Endothelial cell of umbilical vein (primary cell): ENCODE measurements at regions not wholly inside any gene's neighbourhood (a gene's known extent, or its start where the extent isn't known, plus 50 kb on each side); places are given as distances from the start of the nearest gene placed in this dataset.

Experiments used
- BruUV-seq: library from RNA; stranded (reverse); fragments of 400-500 nt; replicated peaks from 2 replicates; lab custom pipeline; 2021; lab: Mats Ljungman, UMichigan
- CTCF ChIA-PET: fragments of 300-600, 350-600 bp; sonication (Branson Sonifier 250); formaldehyde crosslinking; loops from one replicate; lab custom pipeline; 2021; ENCODE audit warnings: antibody characterized with exemption, inconsistent platforms; lab: Charles Lee
- POLR2A ChIA-PET: fragments of 300-600, 350-600 bp; sonication (Branson Sonifier 250); formaldehyde crosslinking; loops from one replicate; lab custom pipeline; 2021; ENCODE audit warnings: antibody characterized with exemption, inconsistent platforms; lab: Charles Lee
- DNase-seq: peaks from one replicate; pipeline ENCODE4 v3.0.0-alpha.2; 2011; ENCODE audit warnings: low read depth, low spot score
- FAIRE-seq: peaks from 2 replicates; lab custom pipeline; 2011; peaks lifted over from hg19 to GRCh38; lab: Jason Lieb, UNC
- H2AFZ ChIP-seq: 2 replicates; pipeline ENCODE4 v1.6.0; 2012; ENCODE audit warnings: low read depth, low read length, control low read depth, inconsistent platforms
- H3K27ac ChIP-seq: 2 replicates; pipeline ENCODE4 v1.5.1; 2011; ENCODE audit warnings: low read depth, mild to moderate bottlenecking, control low read depth, low read length, moderate library complexity; ENCODE audit not compliant: insufficient read depth
- H3K27me3 ChIP-seq, 2 experiments: 2 replicates each; pipeline versions ENCODE4 v1.6.0 to v1.6.1; 2011; ENCODE audit warnings: low read length in 2 of 2, mixed read lengths in 1 of 2; ENCODE audit not compliant: control insufficient read depth in 2 of 2, insufficient read depth in 2 of 2
- H3K36me3 ChIP-seq, 2 experiments: 2 replicates in 1 of 2; 3 replicates in 1 of 2; pipeline ENCODE4 v1.5.1; 2011; ENCODE audit warnings: low read length in 2 of 2, mild to moderate bottlenecking in 1 of 2, moderate library complexity in 1 of 2; ENCODE audit not compliant: control insufficient read depth in 2 of 2, insufficient read depth in 2 of 2; ENCODE audit errors: extremely low read depth in 1 of 2
- H3K4me1 ChIP-seq: 3 replicates; pipeline ENCODE4 v1.5.1; 2011; ENCODE audit warnings: mild to moderate bottlenecking, low read length; ENCODE audit not compliant: control insufficient read depth, insufficient read depth; ENCODE audit errors: extremely low read depth
- H3K4me2 ChIP-seq: 2 replicates; pipeline ENCODE4 v1.6.1; 2011; ENCODE audit warnings: low read length, control low read depth, mixed read lengths; ENCODE audit not compliant: insufficient read depth
- H3K4me3 ChIP-seq, 3 experiments: fragments of 200-600 bp in 1 of 3; sonication (generic), shearing (Covaris generic) in 1 of 3; replicated peaks in 1 of 3; 2 replicates each; pipeline ENCODE4 v1.5.1; 2011 to 2016; ENCODE audit warnings: control low read depth in 3 of 3, low read length in 3 of 3, mild to moderate bottlenecking in 2 of 3, inconsistent platforms in 1 of 3, low read depth in 1 of 3, moderate library complexity in 1 of 3; ENCODE audit not compliant: insufficient read depth in 1 of 3
- H3K79me2 ChIP-seq: 2 replicates; pipeline ENCODE4 v1.6.0; 2012; ENCODE audit warnings: low read length, inconsistent platforms; ENCODE audit not compliant: control insufficient read depth, insufficient read depth
- H3K9ac ChIP-seq: replicated peaks from 2 replicates; pipeline ENCODE3; 2011; ENCODE audit warnings: low read length, control low read depth; ENCODE audit not compliant: insufficient read depth; ENCODE audit errors: extremely low read depth
- H3K9me1 ChIP-seq: replicated peaks from 3 replicates; pipeline ENCODE4 v1.6.0; 2011; ENCODE audit warnings: mild to moderate bottlenecking, low read length; ENCODE audit not compliant: control insufficient read depth, insufficient read depth; ENCODE audit errors: extremely low read depth
- H3K9me3 ChIP-seq: replicated peaks from 2 replicates; pipeline ENCODE4 v1.5.1; 2012; ENCODE audit warnings: low read length, inconsistent platforms; ENCODE audit not compliant: control insufficient read depth, insufficient read depth
- H4K20me1 ChIP-seq: replicated peaks from 2 replicates; pipeline ENCODE3; 2011; ENCODE audit warnings: mild to moderate bottlenecking, low read length; ENCODE audit not compliant: control insufficient read depth, insufficient read depth; ENCODE audit errors: extremely low read depth
- EZH2 ChIP-seq: IDR thresholded peaks from 2 replicates; pipeline ENCODE4 v1.6.1; 2012; ENCODE audit warnings: borderline replicate concordance, low read depth, mild to moderate bottlenecking, moderate library complexity, low read length, inconsistent platforms; ENCODE audit not compliant: severe bottlenecking
- FOS ChIP-seq: IDR thresholded peaks from 2 replicates; pipeline ENCODE4 v1.6.1; 2011; ENCODE audit warnings: mild to moderate bottlenecking, low read length, moderate library complexity, borderline replicate concordance; ENCODE audit not compliant: insufficient read depth
- GATA2 ChIP-seq: IDR thresholded peaks from 2 replicates; pipeline ENCODE4 v1.7.0; 2011; ENCODE audit warnings: low read depth, mild to moderate bottlenecking, moderate library complexity, mixed read lengths, low read length; ENCODE audit not compliant: insufficient read length, insufficient read depth
- JUN ChIP-seq: IDR thresholded peaks from 2 replicates; pipeline ENCODE4 v1.6.1; 2011; ENCODE audit warnings: borderline replicate concordance, low read depth; ENCODE audit not compliant: insufficient read length, insufficient read depth
- MYC ChIP-seq: IDR thresholded peaks from one replicate; pipeline ENCODE4 v1.6.1; 2011; ENCODE audit warnings: mild to moderate bottlenecking, low read depth, low read length
- POLR2A ChIP-seq: IDR thresholded peaks from 2 replicates; pipeline ENCODE4 v1.6.1; 2012; ENCODE audit warnings: low read depth, mild to moderate bottlenecking, control low read depth, low read length
- POLR2AphosphoS5 ChIP-seq: IDR thresholded peaks from 2 replicates; pipeline ENCODE4 v1.6.1; 2012; ENCODE audit warnings: low read depth, mild to moderate bottlenecking, control low read depth, low read length, moderate library complexity; ENCODE audit not compliant: insufficient read depth
- dilution Hi-C: fragments of 300-500 bp; cut with MboI; formaldehyde crosslinking; loops from one replicate; pipeline ENCODE4 v1.15.0; 2019; ENCODE audit warnings: low sequenced_read_pairs; ENCODE audit not compliant: extremely low pct_ligation_motif_present
- intact Hi-C: fragments of 100-400 bp; cut with micrococcal nuclease; formaldehyde crosslinking; loops from one replicate; pipeline ENCODE4 v1.10.0; 2022
- TF ChIP-seq, protein P1 (sequence below): IDR thresholded peaks from 2 replicates; pipeline ENCODE4 v1.6.1; 2011; ENCODE audit not compliant: insufficient read depth, insufficient read length
- TF ChIP-seq, protein P2 (sequence below), 2 donors: IDR thresholded peaks; 1 replicate in 1 of 2; 2 replicates in 1 of 2; pipeline ENCODE4 v1.5.1; 2011; ENCODE audit warnings: low read length in 2 of 2, mild to moderate bottlenecking in 2 of 2, moderate library complexity in 2 of 2, control low read depth in 1 of 2, inconsistent platforms in 1 of 2, low read depth in 1 of 2; ENCODE audit not compliant: insufficient read depth in 1 of 2; ENCODE audit errors: extremely low read depth in 1 of 2

DNA sequence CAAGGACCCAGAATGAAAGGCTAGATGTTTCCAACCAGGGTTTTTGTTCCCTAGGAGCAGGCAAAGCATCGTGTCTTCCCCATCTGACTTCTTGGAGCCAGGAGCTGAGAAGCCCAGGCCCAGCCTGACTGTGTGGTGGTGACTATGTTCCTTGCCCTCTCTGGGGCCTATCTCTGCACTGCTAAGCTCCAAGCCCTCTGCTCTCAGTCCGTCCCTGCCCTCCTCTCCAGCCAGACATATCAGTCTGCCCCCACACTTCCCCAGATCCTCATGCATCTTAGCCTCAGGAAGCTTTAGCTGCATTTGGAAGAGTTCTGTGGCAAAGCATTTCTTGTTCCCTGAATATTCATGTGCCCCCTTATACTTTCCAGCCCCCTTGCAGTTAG lies 196.6 kb downstream of the CYP26B1 start:
- TF ChIP-seq, protein P1, sequence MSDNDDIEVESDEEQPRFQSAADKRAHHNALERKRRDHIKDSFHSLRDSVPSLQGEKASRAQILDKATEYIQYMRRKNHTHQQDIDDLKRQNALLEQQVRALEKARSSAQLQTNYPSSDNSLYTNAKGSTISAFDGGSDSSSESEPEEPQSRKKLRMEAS, result no peak
- TF ChIP-seq JUN (no peak), FOS (no peak), POLR2AphosphoS5 (no peak), POLR2A (no peak), GATA2 (no peak), MYC (no peak), EZH2 (no peak)
- TF ChIP-seq, protein P2, sequence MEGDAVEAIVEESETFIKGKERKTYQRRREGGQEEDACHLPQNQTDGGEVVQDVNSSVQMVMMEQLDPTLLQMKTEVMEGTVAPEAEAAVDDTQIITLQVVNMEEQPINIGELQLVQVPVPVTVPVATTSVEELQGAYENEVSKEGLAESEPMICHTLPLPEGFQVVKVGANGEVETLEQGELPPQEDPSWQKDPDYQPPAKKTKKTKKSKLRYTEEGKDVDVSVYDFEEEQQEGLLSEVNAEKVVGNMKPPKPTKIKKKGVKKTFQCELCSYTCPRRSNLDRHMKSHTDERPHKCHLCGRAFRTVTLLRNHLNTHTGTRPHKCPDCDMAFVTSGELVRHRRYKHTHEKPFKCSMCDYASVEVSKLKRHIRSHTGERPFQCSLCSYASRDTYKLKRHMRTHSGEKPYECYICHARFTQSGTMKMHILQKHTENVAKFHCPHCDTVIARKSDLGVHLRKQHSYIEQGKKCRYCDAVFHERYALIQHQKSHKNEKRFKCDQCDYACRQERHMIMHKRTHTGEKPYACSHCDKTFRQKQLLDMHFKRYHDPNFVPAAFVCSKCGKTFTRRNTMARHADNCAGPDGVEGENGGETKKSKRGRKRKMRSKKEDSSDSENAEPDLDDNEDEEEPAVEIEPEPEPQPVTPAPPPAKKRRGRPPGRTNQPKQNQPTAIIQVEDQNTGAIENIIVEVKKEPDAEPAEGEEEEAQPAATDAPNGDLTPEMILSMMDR (IDR thresholded peaks at IDR 0.05; ENCODE audit: extremely low read depth in 1 of 2, insufficient read depth in 1 of 2, low read depth in 1 of 2, low read length in 2 of 2), result no peak
- Histone ChIP-seq H2AFZ (no peak overlapping the region), H3K9me1 (no peaks in the 10 kb centered on the region), H3K4me1 (no peaks in the 10 kb centered on the region), H3K9ac (no peak overlapping the region), H3K36me3 (no peaks in the 10 kb centered on the region), H3K27me3 (no peaks in the 10 kb centered on the region), H3K9me3 (no peaks in the 10 kb centered on the region), H4K20me1 (no peaks in the 10 kb centered on the region), H3K79me2 (no peaks in the 10 kb centered on the region), H3K4me3 (no peak overlapping the region), H3K4me2 (no peak overlapping the region), H3K27ac (no peak overlapping the region)
- intact Hi-C loops (no loop called here), dilution Hi-C loops (no loop called here)
- no TSS peak for BruUV-seq
- ChIA-PET CTCF (interaction anchor here (1.4 to 2.6 kb wide), 4 partner anchors 11 to 794 kb away, joined by 3 to 12 read pairs (median 4); no protein-coding TSS in a partner anchor), POLR2A (no interaction called here)
- DNase-seq (no peak), FAIRE-seq (no peak)
